GM19240 (cell line): ENCODE measurements at regions not wholly inside any gene's neighbourhood (a gene's known extent, or its start where the extent isn't known, plus 50 kb on each side); places are given as distances from the start of the nearest gene placed in this dataset.

ENCODE experiments used
- DNase-seq: peaks from one replicate; pipeline ENCODE4 v3.0.0; 2011; ENCODE audit warnings: low spot score; ENCODE audit not compliant: insufficient read length

GRCh38 chr22:48263791-48264351 is 1501.4 kb downstream of the TBC1D22A start:
- no peak for DNase-seq

- no peak for DNase-seq
Measured at GRCh38 chr22:48263431-48263765, 1500.9 kb downstream of the TBC1D22A start.

GRCh38 chr22:48262596-48263430 is 1500.4 kb downstream of the TBC1D22A start:
- DNase-seq, result no peak

GRCh38 chr22:48261706-48262105 is 1499.3 kb downstream of the TBC1D22A start:
- DNase-seq, result no peak

GRCh38 chr22:48261048-48261621 is 1498.7 kb downstream of the TBC1D22A start:
- no peak for DNase-seq

GRCh38 chr22:48259991-48260670 is 1497.7 kb downstream of the TBC1D22A start:
- DNase-seq, result no peak

GRCh38 chr22:48258811-48259210 is 1496.4 kb downstream of the TBC1D22A start:
- DNase-seq, result no peak

GRCh38 chr22:48258064-48258701 is 1495.7 kb downstream of the TBC1D22A start:
- no peak for DNase-seq

- DNase-seq, result no peak
Measured at GRCh38 chr22:48257685-48258055, 1495.2 kb downstream of the TBC1D22A start.

- no peak for DNase-seq
Measured at GRCh38 chr22:48256776-48257684, 1494.6 kb downstream of the TBC1D22A start.

GRCh38 chr22:48256041-48256739 is 1493.7 kb downstream of the TBC1D22A start:
- no peak for DNase-seq

GRCh38 chr22:48254311-48254873 is 1491.9 kb downstream of the TBC1D22A start:
- DNase-seq, result no peak

GRCh38 chr22:48253573-48253972 is 1491.1 kb downstream of the TBC1D22A start:
- DNase-seq, result no peak

- no peak for DNase-seq
Measured at GRCh38 chr22:48253136-48253535, 1490.7 kb downstream of the TBC1D22A start.

- no peak for DNase-seq
Measured at GRCh38 chr22:48251629-48252028, 1489.2 kb downstream of the TBC1D22A start.

GRCh38 chr22:48250937-48251530 is 1488.6 kb downstream of the TBC1D22A start:
- no peak for DNase-seq

GRCh38 chr22:48250286-48250895 is 1487.9 kb downstream of the TBC1D22A start:
- DNase-seq, result no peak

GRCh38 chr22:48249713-48250268 is 1487.3 kb downstream of the TBC1D22A start:
- no peak for DNase-seq
